HEK293 (cell line): ENCODE measurements at regions not wholly inside any gene's neighbourhood (a gene's known extent, or its start where the extent isn't known, plus 50 kb on each side); places are given as distances from the start of the nearest gene placed in this dataset.

Source experiments
- CTCF ChIA-PET: fragments of 350-600 bp; formaldehyde crosslinking; extraction: SDS; loops from one replicate; lab custom pipeline; 2021; ENCODE audit warnings: antibody characterized with exemption; lab: Yijun Ruan, JAX
- POLR2A ChIA-PET: fragments of 300-600 bp; formaldehyde crosslinking; extraction: SDS; loops from one replicate; lab custom pipeline; 2020; ENCODE audit warnings: antibody characterized with exemption, inconsistent platforms; lab: Yijun Ruan, JAX
- H3K27ac ChIP-seq: fragments of 200-500 bp; sonication (Bioruptor generic); 2 replicates; pipeline ENCODE4 v1.5.1; 2014; ENCODE audit warnings: low read depth, low read length, control low read depth, inconsistent platforms; ENCODE audit errors: extremely low read depth
- H3K36me3 ChIP-seq, 2 experiments: fragments of 200-500 bp in 1 of 2; sonication (Bioruptor generic) in 1 of 2; 1 replicate in 1 of 2; 2 replicates in 1 of 2; pipeline ENCODE4 v1.5.1; 2014 to 2017; ENCODE audit warnings: inconsistent platforms in 2 of 2, low read length in 2 of 2; ENCODE audit not compliant: control insufficient read depth in 2 of 2, insufficient read depth in 1 of 2
- H3K4me1 ChIP-seq: fragments of 200-500 bp; sonication (Bioruptor generic); 2 replicates; pipeline ENCODE4 v1.5.1; 2014; ENCODE audit warnings: mild to moderate bottlenecking, low read length, inconsistent platforms; ENCODE audit not compliant: control insufficient read depth, insufficient read depth
- H3K4me3 ChIP-seq: 2 replicates; pipeline ENCODE4 v1.5.1; 2011; ENCODE audit warnings: low read depth, mild to moderate bottlenecking, control low read depth, low read length, moderate library complexity
- H3K9me3 ChIP-seq: fragments of 200-500 bp; sonication (Bioruptor generic); 2 replicates; pipeline ENCODE4 v1.5.1; 2014; ENCODE audit warnings: low read depth, low read length, inconsistent platforms; ENCODE audit not compliant: control insufficient read depth, insufficient read depth
- BCL11B ChIP-seq: fragments of 450-650 bp; formaldehyde crosslinking; IDR thresholded peaks from 2 replicates; pipeline ENCODE4 v1.5.1; 2016; ENCODE audit warnings: low read depth, missing biosample characterization, missing genetic modification characterization
- FEZF1 ChIP-seq: fragments of 450-650 bp; formaldehyde crosslinking; IDR thresholded peaks from 2 replicates; pipeline ENCODE4 v1.5.1; 2016; ENCODE audit warnings: missing biosample characterization, missing genetic modification characterization
- HOXA7 ChIP-seq: sonication (generic); formaldehyde crosslinking; IDR thresholded peaks from 2 replicates; pipeline ENCODE4 v1.8.1; 2022; ENCODE audit warnings: missing genetic modification reagents, borderline replicate concordance
- KLF10 ChIP-seq: fragments of 450-650 bp; IDR thresholded peaks from 2 replicates; pipeline ENCODE4 v1.5.1; 2018; ENCODE audit warnings: missing biosample characterization, mild to moderate bottlenecking, missing genetic modification characterization
- OVOL3 ChIP-seq: fragments of 450-650 bp; formaldehyde crosslinking; IDR thresholded peaks from 2 replicates; pipeline ENCODE4 v1.5.1; 2016; ENCODE audit warnings: missing biosample characterization, missing genetic modification characterization
- ZBTB20 ChIP-seq: fragments of 450-650 bp; formaldehyde crosslinking; IDR thresholded peaks from 2 replicates; pipeline ENCODE4 v1.5.1; 2016; ENCODE audit warnings: missing biosample characterization, missing genetic modification characterization
- ZFP69B ChIP-seq: fragments of 450-650 bp; formaldehyde crosslinking; IDR thresholded peaks from 2 replicates; pipeline ENCODE4 v1.5.1; 2016; ENCODE audit warnings: missing biosample characterization, missing genetic modification characterization
- ZNF121 ChIP-seq: fragments of 450-650 bp; formaldehyde crosslinking; IDR thresholded peaks from 2 replicates; pipeline ENCODE4 v1.5.1; 2016; ENCODE audit warnings: missing biosample characterization, missing genetic modification characterization
- ZNF2 ChIP-seq: fragments of 450-650 bp; formaldehyde crosslinking; IDR thresholded peaks from 2 replicates; pipeline ENCODE4 v1.5.1; 2016; ENCODE audit warnings: missing biosample characterization, missing genetic modification characterization
- ZNF214 ChIP-seq: fragments of 450-650 bp; formaldehyde crosslinking; IDR thresholded peaks from 2 replicates; pipeline ENCODE4 v1.5.1; 2017; ENCODE audit warnings: missing biosample characterization, mild to moderate bottlenecking, missing genetic modification characterization, borderline replicate concordance
- ZNF266 ChIP-seq: fragments of 450-650 bp; formaldehyde crosslinking; IDR thresholded peaks from 2 replicates; pipeline ENCODE4 v1.5.1; 2016; ENCODE audit warnings: missing biosample characterization, missing genetic modification characterization, low read depth
- ZNF292 ChIP-seq: fragments of 450-650 bp; formaldehyde crosslinking; IDR thresholded peaks from 2 replicates; pipeline ENCODE4 v1.5.1; 2016; ENCODE audit warnings: low read depth, missing biosample characterization, missing genetic modification characterization, borderline replicate concordance
- ZNF341 ChIP-seq: fragments of 450-650 bp; formaldehyde crosslinking; IDR thresholded peaks from 2 replicates; pipeline ENCODE4; 2016; ENCODE audit warnings: low read depth, missing biosample characterization, missing genetic modification characterization
- ZNF544 ChIP-seq: fragments of 450-650 bp; formaldehyde crosslinking; IDR thresholded peaks from 2 replicates; pipeline ENCODE4 v1.5.0; 2017; ENCODE audit warnings: missing biosample characterization, missing genetic modification characterization
- ZNF555 ChIP-seq: fragments of 450-650 bp; formaldehyde crosslinking; conservative IDR thresholded peaks from 2 replicates; pipeline ENCODE4 v1.5.1; 2017; ENCODE audit warnings: missing biosample characterization, mild to moderate bottlenecking, missing genetic modification characterization, inconsistent platforms
- ZNF560 ChIP-seq: fragments of 450-650 bp; formaldehyde crosslinking; IDR thresholded peaks from 2 replicates; pipeline ENCODE4 v1.5.1; 2017; ENCODE audit warnings: missing biosample characterization, missing genetic modification characterization, borderline replicate concordance
- ZNF624 ChIP-seq: fragments of 450-650 bp; formaldehyde crosslinking; IDR thresholded peaks from 2 replicates; pipeline ENCODE4 v1.5.1; 2017; ENCODE audit warnings: missing biosample characterization, missing genetic modification characterization
- ZNF677 ChIP-seq: fragments of 450-650 bp; IDR thresholded peaks from 2 replicates; pipeline ENCODE4 v1.5.0; 2018; ENCODE audit warnings: missing biosample characterization, mild to moderate bottlenecking, missing genetic modification characterization, moderate library complexity
- ZNF843 ChIP-seq: fragments of 450-650 bp; formaldehyde crosslinking; IDR thresholded peaks from 2 replicates; pipeline ENCODE4 v1.5.1; 2016; ENCODE audit warnings: missing biosample characterization, missing genetic modification characterization
- TF ChIP-seq, protein P1 (sequence below): IDR thresholded peaks from 2 replicates; pipeline ENCODE4 v1.6.1; 2011; ENCODE audit warnings: mild to moderate bottlenecking, low read depth, low read length, borderline replicate concordance
- TF ChIP-seq, protein P2 (sequence below): fragments of 450-650 bp; formaldehyde crosslinking; conservative IDR thresholded peaks from 2 replicates; pipeline ENCODE4 v1.5.1; 2016; ENCODE audit warnings: low read depth, missing biosample characterization, missing genetic modification characterization
- TF ChIP-seq, protein P3 (sequence below): fragments of 450-650 bp; formaldehyde crosslinking; IDR thresholded peaks from 2 replicates; pipeline ENCODE4 v1.5.1; 2016; ENCODE audit warnings: missing biosample characterization, missing genetic modification characterization

DNA sequence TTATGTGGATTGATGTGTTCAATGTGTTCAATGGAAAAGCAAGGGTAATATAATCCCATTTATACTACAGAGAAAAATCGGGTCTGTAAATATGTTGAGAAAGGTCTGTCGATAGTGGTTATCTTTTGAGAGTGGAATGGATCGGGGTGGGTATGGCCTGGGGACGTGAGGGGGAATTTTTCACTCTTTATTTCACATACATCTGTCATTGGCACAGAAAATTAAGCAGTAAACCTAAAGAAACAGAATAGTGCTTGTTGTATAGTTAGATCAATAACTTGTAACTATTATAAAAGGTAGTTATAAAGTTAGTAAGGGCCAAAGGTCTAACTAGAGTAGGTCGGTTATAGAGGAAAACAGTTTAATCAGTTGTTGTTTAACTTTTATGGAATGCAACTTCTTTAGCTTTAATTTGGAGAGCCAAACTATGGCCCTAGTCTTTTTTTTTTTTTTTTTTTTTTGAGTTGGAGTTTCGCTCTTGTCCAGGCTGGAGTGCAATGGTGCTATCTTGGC lies 66.1 kb upstream of the ABL1 start (continued):
- no peak for TF ChIP-seq ZNF555 (tag by site-specific recombination)

DNA sequence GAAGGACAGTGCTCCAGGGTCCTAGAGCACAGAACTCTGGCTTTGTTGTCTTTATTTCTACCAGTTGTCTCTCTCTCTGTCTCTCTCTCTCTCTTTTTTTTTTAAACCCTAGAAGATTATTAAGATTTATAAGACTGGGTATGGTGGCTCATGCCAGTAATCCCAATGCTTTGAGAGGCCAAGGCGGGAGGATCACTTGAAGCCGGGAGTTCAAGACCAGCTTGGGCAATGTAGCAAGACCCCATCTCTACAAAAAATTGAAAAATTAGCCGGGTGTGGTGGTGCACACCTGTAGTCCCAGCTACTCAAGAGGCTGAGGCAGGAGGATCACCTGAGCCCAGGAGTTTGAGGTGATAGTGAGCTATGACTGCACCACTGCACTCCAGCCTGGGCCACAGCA lies 65.0 kb upstream of the ABL1 start:
- no peak overlapping the region for H3K27ac ChIP-seq
- H3K9me3 ChIP-seq: no peaks in the 10 kb centered on the region
- ChIA-PET POLR2A (no interaction called here), CTCF (interaction anchor here (0.5 to 14.5 kb wide), 12 partner anchors 15 to 252 kb away, joined by 3 to 365 read pairs (median 4); no protein-coding TSS in a partner anchor)
- TF ChIP-seq ZNF560 (no peak), ZFP69B (tag by site-specific recombination) (no peak), ZNF121 (peak; percentile 74; the same call in 1 of the 2 replicates), ZNF624 (tag by site-specific recombination) (no peak), ZNF843 (no peak)
- H3K4me3 ChIP-seq: no peak overlapping the region
- H3K4me1 ChIP-seq: no peaks in the 10 kb centered on the region
- no peaks in the 10 kb centered on the region for H3K36me3 ChIP-seq

DNA sequence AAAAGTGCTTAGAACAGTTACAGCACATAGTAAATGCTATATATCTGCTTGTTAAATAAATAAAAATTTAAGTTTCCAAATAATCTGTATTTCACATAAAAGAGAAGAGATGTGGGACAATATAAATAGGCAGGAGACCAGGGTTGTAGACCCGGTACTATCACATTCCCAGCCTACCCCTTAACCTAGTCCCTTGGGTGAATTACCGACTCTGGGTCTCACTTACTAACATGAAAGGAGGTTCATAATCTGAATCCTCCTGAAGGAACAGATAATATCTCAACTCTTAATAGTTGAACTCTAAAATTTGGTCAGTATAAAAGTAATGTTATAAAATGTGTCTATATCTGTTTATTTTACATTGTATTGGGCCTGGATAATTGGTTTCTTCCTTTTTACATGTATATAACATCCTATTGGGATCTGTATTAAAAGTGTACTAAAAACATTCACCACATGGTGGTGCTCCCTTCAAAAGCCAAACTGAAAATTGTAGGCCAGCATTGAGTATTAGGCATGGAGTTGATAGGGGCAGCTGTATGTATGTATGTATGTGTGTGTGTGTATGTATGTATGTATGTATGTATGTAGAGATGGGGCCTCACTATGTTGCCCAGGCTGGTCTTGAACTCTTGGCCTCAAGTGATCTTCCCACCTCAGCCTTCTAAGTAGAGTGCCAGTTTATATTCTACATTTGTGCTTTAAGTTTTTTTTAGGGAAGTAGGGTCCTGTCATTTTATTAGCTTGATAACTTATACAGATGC lies 64.2 kb upstream of the ABL1 start:
- CTCF ChIA-PET: interaction anchor here (0.6 to 14.5 kb wide), 44 partner anchors 8 to 310 kb away, joined by 3 to 365 read pairs (median 4); partner anchors contain the start of gene ABL1
- Histone ChIP-seq H3K9me3 (no peaks in the 10 kb centered on the region), H3K36me3 (no peaks in the 10 kb centered on the region), H3K4me3 (no peak overlapping the region), H3K4me1 (no peaks in the 10 kb centered on the region), H3K27ac (no peak overlapping the region)
- POLR2A ChIA-PET: interaction anchor here (0.6 kb wide), 1 partner anchor 17 kb away, joined by 3 read pairs; no protein-coding TSS in a partner anchor
- TF ChIP-seq HOXA7 (CRISPR knock-in tag): no peak
- TF ChIP-seq ZFP69B (tag by site-specific recombination): no peak
- TF ChIP-seq BCL11B (tag by site-specific recombination): no peak
- TF ChIP-seq ZNF292 (tag by site-specific recombination): no peak
- no peak for TF ChIP-seq ZNF677
- TF ChIP-seq FEZF1: no peak
- TF ChIP-seq ZNF121: 0 out of 2 replicates have a peak, but pooled peaks have one; percentile 58
- TF ChIP-seq, protein P1, sequence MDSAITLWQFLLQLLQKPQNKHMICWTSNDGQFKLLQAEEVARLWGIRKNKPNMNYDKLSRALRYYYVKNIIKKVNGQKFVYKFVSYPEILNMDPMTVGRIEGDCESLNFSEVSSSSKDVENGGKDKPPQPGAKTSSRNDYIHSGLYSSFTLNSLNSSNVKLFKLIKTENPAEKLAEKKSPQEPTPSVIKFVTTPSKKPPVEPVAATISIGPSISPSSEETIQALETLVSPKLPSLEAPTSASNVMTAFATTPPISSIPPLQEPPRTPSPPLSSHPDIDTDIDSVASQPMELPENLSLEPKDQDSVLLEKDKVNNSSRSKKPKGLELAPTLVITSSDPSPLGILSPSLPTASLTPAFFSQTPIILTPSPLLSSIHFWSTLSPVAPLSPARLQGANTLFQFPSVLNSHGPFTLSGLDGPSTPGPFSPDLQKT: no peak
- TF ChIP-seq ZNF544: no peak
- no peak for TF ChIP-seq ZNF266
- TF ChIP-seq OVOL3: no peak
- TF ChIP-seq, protein P2, sequence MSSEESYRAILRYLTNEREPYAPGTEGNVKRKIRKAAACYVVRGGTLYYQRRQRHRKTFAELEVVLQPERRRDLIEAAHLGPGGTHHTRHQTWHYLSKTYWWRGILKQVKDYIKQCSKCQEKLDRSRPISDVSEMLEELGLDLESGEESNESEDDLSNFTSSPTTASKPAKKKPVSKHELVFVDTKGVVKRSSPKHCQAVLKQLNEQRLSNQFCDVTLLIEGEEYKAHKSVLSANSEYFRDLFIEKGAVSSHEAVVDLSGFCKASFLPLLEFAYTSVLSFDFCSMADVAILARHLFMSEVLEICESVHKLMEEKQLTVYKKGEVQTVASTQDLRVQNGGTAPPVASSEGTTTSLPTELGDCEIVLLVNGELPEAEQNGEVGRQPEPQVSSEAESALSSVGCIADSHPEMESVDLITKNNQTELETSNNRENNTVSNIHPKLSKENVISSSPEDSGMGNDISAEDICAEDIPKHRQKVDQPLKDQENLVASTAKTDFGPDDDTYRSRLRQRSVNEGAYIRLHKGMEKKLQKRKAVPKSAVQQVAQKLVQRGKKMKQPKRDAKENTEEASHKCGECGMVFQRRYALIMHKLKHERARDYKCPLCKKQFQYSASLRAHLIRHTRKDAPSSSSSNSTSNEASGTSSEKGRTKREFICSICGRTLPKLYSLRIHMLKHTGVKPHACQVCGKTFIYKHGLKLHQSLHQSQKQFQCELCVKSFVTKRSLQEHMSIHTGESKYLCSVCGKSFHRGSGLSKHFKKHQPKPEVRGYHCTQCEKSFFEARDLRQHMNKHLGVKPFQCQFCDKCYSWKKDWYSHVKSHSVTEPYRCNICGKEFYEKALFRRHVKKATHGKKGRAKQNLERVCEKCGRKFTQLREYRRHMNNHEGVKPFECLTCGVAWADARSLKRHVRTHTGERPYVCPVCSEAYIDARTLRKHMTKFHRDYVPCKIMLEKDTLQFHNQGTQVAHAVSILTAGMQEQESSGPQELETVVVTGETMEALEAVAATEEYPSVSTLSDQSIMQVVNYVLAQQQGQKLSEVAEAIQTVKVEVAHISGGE (tag by site-specific recombination): no peak
- no peak for TF ChIP-seq KLF10
- no peak for TF ChIP-seq ZNF214 (tag by site-specific recombination)
- TF ChIP-seq ZBTB20 (tag by site-specific recombination): peak; percentile 57
- no peak for TF ChIP-seq ZNF341 (tag by site-specific recombination)
- TF ChIP-seq, protein P3, sequence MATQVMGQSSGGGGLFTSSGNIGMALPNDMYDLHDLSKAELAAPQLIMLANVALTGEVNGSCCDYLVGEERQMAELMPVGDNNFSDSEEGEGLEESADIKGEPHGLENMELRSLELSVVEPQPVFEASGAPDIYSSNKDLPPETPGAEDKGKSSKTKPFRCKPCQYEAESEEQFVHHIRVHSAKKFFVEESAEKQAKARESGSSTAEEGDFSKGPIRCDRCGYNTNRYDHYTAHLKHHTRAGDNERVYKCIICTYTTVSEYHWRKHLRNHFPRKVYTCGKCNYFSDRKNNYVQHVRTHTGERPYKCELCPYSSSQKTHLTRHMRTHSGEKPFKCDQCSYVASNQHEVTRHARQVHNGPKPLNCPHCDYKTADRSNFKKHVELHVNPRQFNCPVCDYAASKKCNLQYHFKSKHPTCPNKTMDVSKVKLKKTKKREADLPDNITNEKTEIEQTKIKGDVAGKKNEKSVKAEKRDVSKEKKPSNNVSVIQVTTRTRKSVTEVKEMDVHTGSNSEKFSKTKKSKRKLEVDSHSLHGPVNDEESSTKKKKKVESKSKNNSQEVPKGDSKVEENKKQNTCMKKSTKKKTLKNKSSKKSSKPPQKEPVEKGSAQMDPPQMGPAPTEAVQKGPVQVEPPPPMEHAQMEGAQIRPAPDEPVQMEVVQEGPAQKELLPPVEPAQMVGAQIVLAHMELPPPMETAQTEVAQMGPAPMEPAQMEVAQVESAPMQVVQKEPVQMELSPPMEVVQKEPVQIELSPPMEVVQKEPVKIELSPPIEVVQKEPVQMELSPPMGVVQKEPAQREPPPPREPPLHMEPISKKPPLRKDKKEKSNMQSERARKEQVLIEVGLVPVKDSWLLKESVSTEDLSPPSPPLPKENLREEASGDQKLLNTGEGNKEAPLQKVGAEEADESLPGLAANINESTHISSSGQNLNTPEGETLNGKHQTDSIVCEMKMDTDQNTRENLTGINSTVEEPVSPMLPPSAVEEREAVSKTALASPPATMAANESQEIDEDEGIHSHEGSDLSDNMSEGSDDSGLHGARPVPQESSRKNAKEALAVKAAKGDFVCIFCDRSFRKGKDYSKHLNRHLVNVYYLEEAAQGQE (tag by site-specific recombination): no peak
- no peak for TF ChIP-seq ZNF2 (tag by site-specific recombination)
